ENCODE measurements at regions not wholly inside any gene's neighbourhood (a gene's known extent, or its start where the extent isn't known, plus 50 kb on each side); places are given as distances from the start of the nearest gene placed in this dataset.
"Not testable (repeated sequence)": the region's sequence is repeated elsewhere in the genome, so short reads cannot be mapped to it uniquely, and the experiment has no call there.

- DNase-seq: no peak
These were observed 51.2 kb upstream of the THRB start for GRCh38 chr3:24545887-24546286.

- no peak for DNase-seq
These were observed 53.6 kb upstream of the THRB start for GRCh38 chr3:24548278-24548677.

GRCh38 chr3:24550588-24550987 lies 55.9 kb upstream of the THRB start:
- no peak for DNase-seq

GRCh38 chr3:24551626-24552025 lies 57.0 kb upstream of the THRB start:
- no peak for DNase-seq

- no peak for DNase-seq
These were observed 68.2 kb upstream of the THRB start for GRCh38 chr3:24562895-24563294.

GRCh38 chr3:24565053-24565452 lies 70.4 kb upstream of the THRB start:
- DNase-seq: no peak

GRCh38 chr3:24565656-24566055 lies 71.0 kb upstream of the THRB start:
- DNase-seq: no peak

- DNase-seq: no peak
These were observed 72.3 kb upstream of the THRB start for GRCh38 chr3:24566927-24567326.

- not testable (repeated sequence) for DNase-seq
These were observed 77.8 kb upstream of the THRB start for GRCh38 chr3:24572409-24572808.

GRCh38 chr3:24573576-24573975 lies 78.9 kb upstream of the THRB start:
- no peak for DNase-seq

GRCh38 chr3:24578324-24578723 lies 83.7 kb upstream of the THRB start:
- no peak for DNase-seq

GRCh38 chr3:24578951-24579421 lies 84.3 kb upstream of the THRB start:
- DNase-seq: no peak

GRCh38 chr3:24582431-24583403 lies 88.1 kb upstream of the THRB start:
- no peak for DNase-seq

GRCh38 chr3:24586920-24587319 lies 92.3 kb upstream of the THRB start:
- no peak for DNase-seq

GRCh38 chr3:24588629-24589512 lies 94.2 kb upstream of the THRB start:
- no peak for DNase-seq

GRCh38 chr3:24589513-24589851 lies 94.8 kb upstream of the THRB start:
- DNase-seq: no peak

GRCh38 chr3:24589931-24590880 lies 95.6 kb upstream of the THRB start:
- DNase-seq: no peak

- no peak for DNase-seq
These were observed 96.5 kb upstream of the THRB start for GRCh38 chr3:24591191-24591590.

GRCh38 chr3:24591661-24592555 lies 97.3 kb upstream of the THRB start:
- no peak for DNase-seq

GRCh38 chr3:24594161-24594560 lies 99.5 kb upstream of the THRB start:
- DNase-seq: no peak

GRCh38 chr3:24595796-24596195 lies 101.1 kb upstream of the THRB start:
- no peak for DNase-seq

All from T-helper 2 cell (primary cell).